WTC11 (cell line): ENCODE measurements at regions not wholly inside any gene's neighbourhood (a gene's known extent, or its start where the extent isn't known, plus 50 kb on each side); places are given as distances from the start of the nearest gene placed in this dataset.
"Not testable (repeated sequence)": the region's sequence is repeated elsewhere in the genome, so short reads cannot be mapped to it uniquely, and the experiment has no call there.

ENCODE experiments used
- ATAC-seq: fragments of 200-7000 bp; cut with Tn5 transposase; 2 replicates; pipeline ENCODE4 v1.10.0; 2021; ENCODE audit warnings: mild to moderate bottlenecking, moderate library complexity
- CTCF ChIA-PET: fragments of 300-600 bp; sonication (Branson Sonifier 250); formaldehyde crosslinking; loops from one replicate; lab custom pipeline; 2021; ENCODE audit warnings: antibody characterized with exemption; lab: Charles Lee
- POLR2A ChIA-PET: fragments of 350-600 bp; sonication (Branson Sonifier 250); formaldehyde crosslinking; loops from one replicate; lab custom pipeline; 2021; ENCODE audit warnings: antibody characterized with exemption; lab: Charles Lee
- DNase-seq: peaks from one replicate; pipeline ENCODE4 v3.0.0; 2021; ENCODE audit warnings: low spot score
- H3K27ac Mint-ChIP-seq: 2 replicates; pipeline ENCODE4 v1.8.0; 2021; ENCODE audit warnings: mixed read lengths
- H3K27me3 Mint-ChIP-seq: 2 replicates; pipeline ENCODE4 v1.8.0; 2021; ENCODE audit warnings: low read depth, mild to moderate bottlenecking, moderate library complexity, mixed read lengths
- H3K36me3 Mint-ChIP-seq: 2 replicates; pipeline ENCODE4 v1.8.0; 2021; ENCODE audit warnings: mixed read lengths
- H3K4me1 Mint-ChIP-seq: 2 replicates; pipeline ENCODE4 v1.8.0; 2022; ENCODE audit warnings: mixed read lengths
- H3K4me3 Mint-ChIP-seq: 2 replicates; pipeline ENCODE4 v1.8.0; 2021; ENCODE audit warnings: mild to moderate bottlenecking, moderate library complexity, mixed read lengths
- H3K9me3 Mint-ChIP-seq: 2 replicates; pipeline ENCODE4 v1.8.0; 2021; ENCODE audit warnings: mixed read lengths
- ERG ChIP-seq: fragments of 250-450 bp; sonication (Bioruptor Pico); IDR thresholded peaks from 2 replicates; pipeline ENCODE4 v1.8.0; 2021; ENCODE audit warnings: mild to moderate bottlenecking
- IRF2 ChIP-seq: sonication (generic); formaldehyde crosslinking; IDR thresholded peaks from 2 replicates; pipeline ENCODE4 v1.8.0; 2022; ENCODE audit warnings: low read depth, missing genetic modification reagents, borderline replicate concordance
- JUN ChIP-seq: sonication (generic); formaldehyde crosslinking; IDR thresholded peaks from 2 replicates; pipeline ENCODE4 v1.8.0; 2023; ENCODE audit warnings: mild to moderate bottlenecking, missing genetic modification reagents
- RELA ChIP-seq: sonication (generic); formaldehyde crosslinking; IDR thresholded peaks from 2 replicates; pipeline ENCODE4 v1.8.1; 2022; ENCODE audit warnings: missing genetic modification reagents, mild to moderate bottlenecking, borderline replicate concordance
- TCF7 ChIP-seq: sonication (generic); formaldehyde crosslinking; IDR thresholded peaks from 2 replicates; pipeline ENCODE4 v1.8.0; 2022; ENCODE audit warnings: mild to moderate bottlenecking, low read depth, missing genetic modification reagents, moderate library complexity
- USF1 ChIP-seq: sonication (generic); formaldehyde crosslinking; IDR thresholded peaks from 2 replicates; pipeline ENCODE4 v1.8.0; 2022; ENCODE audit warnings: mild to moderate bottlenecking, missing genetic modification reagents
- USF2 ChIP-seq: sonication (generic); formaldehyde crosslinking; IDR thresholded peaks from 2 replicates; pipeline ENCODE4 v1.8.1; 2023; ENCODE audit warnings: mild to moderate bottlenecking, missing genetic modification reagents, moderate library complexity
- ZMAT4 ChIP-seq: fragments of 250-450 bp; sonication (Bioruptor Pico); IDR thresholded peaks from 2 replicates; pipeline ENCODE4 v1.9.0; 2021; ENCODE audit warnings: mild to moderate bottlenecking
- ZNF232 ChIP-seq: sonication (generic); formaldehyde crosslinking; IDR thresholded peaks from 2 replicates; pipeline ENCODE4 v1.8.0; 2022; ENCODE audit warnings: mild to moderate bottlenecking, missing genetic modification reagents
- ZNF317 ChIP-seq: sonication (generic); formaldehyde crosslinking; IDR thresholded peaks from 2 replicates; pipeline ENCODE4 v1.8.1; 2023; ENCODE audit warnings: low read depth, mild to moderate bottlenecking, moderate library complexity, missing genetic modification reagents, borderline replicate concordance
- ZNF416 ChIP-seq: fragments of 250-450 bp; sonication (Bioruptor Pico); IDR thresholded peaks from 2 replicates; pipeline ENCODE4 v1.9.0; 2021; ENCODE audit warnings: mild to moderate bottlenecking, inconsistent platforms
- TF ChIP-seq, protein P1 (sequence below): sonication (generic); formaldehyde crosslinking; IDR thresholded peaks from 2 replicates; pipeline ENCODE4 v1.8.1; 2023; ENCODE audit warnings: mild to moderate bottlenecking, missing genetic modification reagents
- TF ChIP-seq, protein P2 (sequence below): sonication (generic); formaldehyde crosslinking; IDR thresholded peaks from 2 replicates; pipeline ENCODE4 v1.8.0; 2022; ENCODE audit warnings: mild to moderate bottlenecking, missing genetic modification reagents
- TF ChIP-seq, protein P3 (sequence below): sonication (generic); formaldehyde crosslinking; IDR thresholded peaks from 2 replicates; pipeline ENCODE4 v1.8.1; 2022; ENCODE audit warnings: mild to moderate bottlenecking, missing genetic modification reagents, moderate library complexity, borderline replicate concordance

DNA sequence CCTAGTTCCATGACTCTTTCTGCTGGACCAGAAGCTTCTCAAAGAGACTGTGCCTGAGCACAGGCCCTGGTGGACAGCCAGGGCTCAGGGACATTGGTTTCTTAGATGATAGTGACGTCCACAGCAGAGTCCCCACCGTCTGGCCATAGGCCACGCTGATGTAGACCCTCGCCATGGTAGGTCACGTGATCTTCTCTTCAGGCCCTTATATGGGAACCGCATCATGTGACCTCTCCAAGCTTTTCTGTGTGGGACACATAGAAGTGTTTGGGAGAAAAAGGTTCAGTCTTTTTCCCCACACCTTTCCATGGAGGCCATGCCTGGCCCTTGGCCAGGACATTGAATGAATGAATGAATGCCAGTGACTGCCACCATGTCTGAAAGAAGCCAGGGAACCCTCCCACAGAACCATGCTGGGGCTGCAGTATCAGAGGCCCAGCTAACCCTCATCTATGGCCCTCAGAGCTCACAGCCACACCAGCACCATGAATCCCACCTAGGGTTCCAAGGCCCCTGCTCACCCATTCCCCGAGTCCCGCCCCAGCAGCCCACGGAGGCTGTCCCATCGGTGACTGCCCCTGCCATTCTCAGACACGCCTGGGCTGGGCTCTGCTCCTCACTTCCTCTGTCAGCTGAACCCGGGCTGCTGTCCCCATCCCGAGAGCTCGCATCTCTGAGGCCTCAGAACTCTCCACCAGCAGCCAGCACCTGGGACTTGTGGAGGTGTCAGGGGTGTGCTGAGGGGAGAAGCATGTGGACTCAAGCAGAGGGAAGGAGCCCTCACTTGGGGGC, 292.1 kb downstream of the ADGRD1 start:
- Mint-ChIP-seq H3K27ac (no peak overlapping the region), H3K4me1 (peaks cover 4% of the 10 kb centered on the region), H3K36me3 (peaks cover 8% of the 10 kb centered on the region), H3K27me3 (peaks cover 13% of the 10 kb centered on the region), H3K9me3 (peaks cover 31% of the 10 kb centered on the region), H3K4me3 (no peak overlapping the region)
- TF ChIP-seq ZNF416 (no peak), USF1 (0 out of 2 replicates have a peak, but pooled peaks have one; percentile 36), ZMAT4 (no peak), JUN (no peak), TCF7 (CRISPR knock-in tag) (no peak), IRF2 (CRISPR knock-in tag) (no peak), USF2 (CRISPR knock-in tag) (peak; percentile 46; the same call in 1 of the 2 replicates), RELA (CRISPR knock-in tag) (no peak), ZNF232 (CRISPR knock-in tag) (no peak), ZNF317 (no peak), ERG (CRISPR knock-in tag) (no peak)
- TF ChIP-seq, protein P1, sequence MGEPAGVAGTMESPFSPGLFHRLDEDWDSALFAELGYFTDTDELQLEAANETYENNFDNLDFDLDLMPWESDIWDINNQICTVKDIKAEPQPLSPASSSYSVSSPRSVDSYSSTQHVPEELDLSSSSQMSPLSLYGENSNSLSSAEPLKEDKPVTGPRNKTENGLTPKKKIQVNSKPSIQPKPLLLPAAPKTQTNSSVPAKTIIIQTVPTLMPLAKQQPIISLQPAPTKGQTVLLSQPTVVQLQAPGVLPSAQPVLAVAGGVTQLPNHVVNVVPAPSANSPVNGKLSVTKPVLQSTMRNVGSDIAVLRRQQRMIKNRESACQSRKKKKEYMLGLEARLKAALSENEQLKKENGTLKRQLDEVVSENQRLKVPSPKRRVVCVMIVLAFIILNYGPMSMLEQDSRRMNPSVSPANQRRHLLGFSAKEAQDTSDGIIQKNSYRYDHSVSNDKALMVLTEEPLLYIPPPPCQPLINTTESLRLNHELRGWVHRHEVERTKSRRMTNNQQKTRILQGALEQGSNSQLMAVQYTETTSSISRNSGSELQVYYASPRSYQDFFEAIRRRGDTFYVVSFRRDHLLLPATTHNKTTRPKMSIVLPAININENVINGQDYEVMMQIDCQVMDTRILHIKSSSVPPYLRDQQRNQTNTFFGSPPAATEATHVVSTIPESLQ (CRISPR knock-in tag): no peak
- TF ChIP-seq, protein P2, sequence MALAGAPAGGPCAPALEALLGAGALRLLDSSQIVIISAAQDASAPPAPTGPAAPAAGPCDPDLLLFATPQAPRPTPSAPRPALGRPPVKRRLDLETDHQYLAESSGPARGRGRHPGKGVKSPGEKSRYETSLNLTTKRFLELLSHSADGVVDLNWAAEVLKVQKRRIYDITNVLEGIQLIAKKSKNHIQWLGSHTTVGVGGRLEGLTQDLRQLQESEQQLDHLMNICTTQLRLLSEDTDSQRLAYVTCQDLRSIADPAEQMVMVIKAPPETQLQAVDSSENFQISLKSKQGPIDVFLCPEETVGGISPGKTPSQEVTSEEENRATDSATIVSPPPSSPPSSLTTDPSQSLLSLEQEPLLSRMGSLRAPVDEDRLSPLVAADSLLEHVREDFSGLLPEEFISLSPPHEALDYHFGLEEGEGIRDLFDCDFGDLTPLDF (CRISPR knock-in tag): no peak
- TF ChIP-seq, protein P3, sequence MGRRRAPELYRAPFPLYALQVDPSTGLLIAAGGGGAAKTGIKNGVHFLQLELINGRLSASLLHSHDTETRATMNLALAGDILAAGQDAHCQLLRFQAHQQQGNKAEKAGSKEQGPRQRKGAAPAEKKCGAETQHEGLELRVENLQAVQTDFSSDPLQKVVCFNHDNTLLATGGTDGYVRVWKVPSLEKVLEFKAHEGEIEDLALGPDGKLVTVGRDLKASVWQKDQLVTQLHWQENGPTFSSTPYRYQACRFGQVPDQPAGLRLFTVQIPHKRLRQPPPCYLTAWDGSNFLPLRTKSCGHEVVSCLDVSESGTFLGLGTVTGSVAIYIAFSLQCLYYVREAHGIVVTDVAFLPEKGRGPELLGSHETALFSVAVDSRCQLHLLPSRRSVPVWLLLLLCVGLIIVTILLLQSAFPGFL: no peak
- ATAC-seq (no peak), DNase-seq (no peak)
- POLR2A ChIA-PET: no interaction called here
- CTCF ChIA-PET: interaction anchor here (1.0 kb wide), 1 partner anchor 16 kb away, joined by 3 read pairs; no protein-coding TSS in a partner anchor

GRCh38 chr12:131247026-131247725, 293.5 kb downstream of the ADGRD1 start:
- ATAC-seq, DNase-seq: not testable (repeated sequence)

DNA sequence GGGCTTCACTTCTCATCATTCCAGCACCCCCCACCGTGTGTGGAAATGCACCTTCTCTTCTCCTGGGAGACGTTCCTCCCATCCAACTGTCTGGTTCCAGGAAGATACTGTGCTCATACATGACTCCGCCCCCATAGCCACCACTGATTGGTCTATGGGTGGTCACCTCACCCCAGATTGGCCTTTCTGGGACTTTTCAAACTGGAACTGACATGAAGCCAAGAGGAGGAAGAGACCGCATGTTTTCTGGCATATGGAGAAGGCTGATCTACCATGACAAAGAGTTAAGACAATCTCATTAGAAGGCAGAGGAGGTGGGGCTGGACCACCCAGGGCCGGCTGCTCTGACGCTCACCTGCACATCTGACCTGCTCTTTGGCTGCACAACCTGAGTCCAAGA, 294.2 kb downstream of the ADGRD1 start:
- H3K36me3 Mint-ChIP-seq, H3K4me3 Mint-ChIP-seq, POLR2A ChIA-PET, H3K4me1 Mint-ChIP-seq, H3K27ac Mint-ChIP-seq, H3K27me3 Mint-ChIP-seq, ATAC-seq, CTCF ChIA-PET, DNase-seq: not testable (repeated sequence)
- peaks cover 21% of the 10 kb centered on the region for H3K9me3 Mint-ChIP-seq

More at GRCh38 chr12:131247026-131247725, 293.5 kb downstream of the ADGRD1 start:
- H3K36me3 Mint-ChIP-seq, H3K27me3 Mint-ChIP-seq, POLR2A ChIA-PET, H3K27ac Mint-ChIP-seq, H3K4me3 Mint-ChIP-seq, H3K4me1 Mint-ChIP-seq: not testable (repeated sequence)
- CTCF ChIA-PET: interaction anchor here (0.8 kb wide), 1 partner anchor 87 kb away, joined by 4 read pairs; no protein-coding TSS in a partner anchor
- H3K9me3 Mint-ChIP-seq: peaks cover 28% of the 10 kb centered on the region
